ENCODE measurements at regions not wholly inside any gene's neighbourhood (a gene's known extent, or its start where the extent isn't known, plus 50 kb on each side); places are given as distances from the start of the nearest gene placed in this dataset.

- Histone ChIP-seq H2AFZ (ENCODE audit: low read depth) (no peak overlapping the region), H3K4me2 (no peak overlapping the region), H3K27me3 (ENCODE audit: insufficient read depth, low read depth) (no peaks in the 10 kb centered on the region), H3K4me1 (ENCODE audit: low read depth, poor library complexity, severe bottlenecking) (no peaks in the 10 kb centered on the region), H3K79me2 (ENCODE audit: insufficient read depth, low read depth) (no peaks in the 10 kb centered on the region), H3K36me3 (ENCODE audit: insufficient read depth) (no peaks in the 10 kb centered on the region), H3K4me3 (IDR thresholded peaks at IDR 0.05; ENCODE audit: insufficient read depth, low read depth, low read length) (no peak overlapping the region), H3K9ac (no peak overlapping the region), H4K20me1 (ENCODE audit: insufficient read depth) (no peaks in the 10 kb centered on the region), H3K27ac (no peak overlapping the region)
- no peak for TF ChIP-seq CTCF (conservative IDR thresholded peaks at IDR 0.05; ENCODE audit: low read depth, low read length)
Observed at GRCh38 chr12:86376052-86376451, 119.9 kb upstream of the MGAT4C start.

GRCh38 chr12:86373813-86374212, 117.6 kb upstream of the MGAT4C start:
- H3K27me3 ChIP-seq (ENCODE audit: insufficient read depth, low read depth): no peaks in the 10 kb centered on the region
- H3K4me2 ChIP-seq: no peak overlapping the region
- H3K4me1 ChIP-seq (ENCODE audit: low read depth, poor library complexity, severe bottlenecking): no peaks in the 10 kb centered on the region
- H3K79me2 ChIP-seq (ENCODE audit: insufficient read depth, low read depth): no peaks in the 10 kb centered on the region
- no peak for TF ChIP-seq CTCF (conservative IDR thresholded peaks at IDR 0.05; ENCODE audit: low read depth, low read length)
- H3K27ac ChIP-seq: no peak overlapping the region
- H4K20me1 ChIP-seq (ENCODE audit: insufficient read depth): no peaks in the 10 kb centered on the region
- H3K9ac ChIP-seq: no peak overlapping the region
- no peaks in the 10 kb centered on the region for H3K36me3 ChIP-seq (ENCODE audit: insufficient read depth)
- no peak overlapping the region for H3K4me3 ChIP-seq (IDR thresholded peaks at IDR 0.05; ENCODE audit: insufficient read depth, low read depth, low read length)
- no peak overlapping the region for H2AFZ ChIP-seq (ENCODE audit: low read depth)

GRCh38 chr12:86367137-86367536, 110.9 kb upstream of the MGAT4C start:
- H3K27ac ChIP-seq: no peak overlapping the region
- no peaks in the 10 kb centered on the region for H4K20me1 ChIP-seq (ENCODE audit: insufficient read depth)
- no peaks in the 10 kb centered on the region for H3K4me1 ChIP-seq (ENCODE audit: low read depth, poor library complexity, severe bottlenecking)
- no peak overlapping the region for H3K9ac ChIP-seq
- TF ChIP-seq CTCF (conservative IDR thresholded peaks at IDR 0.05; ENCODE audit: low read depth, low read length): no peak
- H3K79me2 ChIP-seq (ENCODE audit: insufficient read depth, low read depth): no peaks in the 10 kb centered on the region
- H2AFZ ChIP-seq (ENCODE audit: low read depth): no peak overlapping the region
- H3K36me3 ChIP-seq (ENCODE audit: insufficient read depth): no peaks in the 10 kb centered on the region
- H3K4me3 ChIP-seq (IDR thresholded peaks at IDR 0.05; ENCODE audit: insufficient read depth, low read depth, low read length): no peak overlapping the region
- H3K4me2 ChIP-seq: no peak overlapping the region
- no peaks in the 10 kb centered on the region for H3K27me3 ChIP-seq (ENCODE audit: insufficient read depth, low read depth)

- no peak overlapping the region for H3K4me2 ChIP-seq
- H3K36me3 ChIP-seq (ENCODE audit: insufficient read depth): no peaks in the 10 kb centered on the region
- no peak overlapping the region for H2AFZ ChIP-seq (ENCODE audit: low read depth)
- no peak overlapping the region for H3K4me3 ChIP-seq (IDR thresholded peaks at IDR 0.05; ENCODE audit: insufficient read depth, low read depth, low read length)
- no peak overlapping the region for H3K9ac ChIP-seq
- no peaks in the 10 kb centered on the region for H4K20me1 ChIP-seq (ENCODE audit: insufficient read depth)
- H3K27ac ChIP-seq: no peak overlapping the region
- no peak for TF ChIP-seq CTCF (conservative IDR thresholded peaks at IDR 0.05; ENCODE audit: low read depth, low read length)
- H3K27me3 ChIP-seq (ENCODE audit: insufficient read depth, low read depth): no peaks in the 10 kb centered on the region
- H3K4me1 ChIP-seq (ENCODE audit: low read depth, poor library complexity, severe bottlenecking): no peaks in the 10 kb centered on the region
- H3K79me2 ChIP-seq (ENCODE audit: insufficient read depth, low read depth): no peaks in the 10 kb centered on the region
Observed at GRCh38 chr12:86349196-86349595, 93.0 kb upstream of the MGAT4C start.

Data from KMS-11 (cell line).